ENCODE measurements at regions not wholly inside any gene's neighbourhood (a gene's known extent, or its start where the extent isn't known, plus 50 kb on each side); places are given as distances from the start of the nearest gene placed in this dataset.

- H3K9me2 ChIP-seq (replicated peaks; ENCODE audit: insufficient read depth) = no peaks in the 10 kb centered on the region
- H3K79me2 ChIP-seq = no peaks in the 10 kb centered on the region
- no peak overlapping the region for H2AFZ ChIP-seq
- DNase-seq (ENCODE audit: low spot score) = no peak
- no peaks in the 10 kb centered on the region for H3K27me3 ChIP-seq
- no peak overlapping the region for H3K27ac ChIP-seq
- no peak overlapping the region for H3K4me3 ChIP-seq
- H3K4me1 ChIP-seq (ENCODE audit: insufficient read depth) = no peaks in the 10 kb centered on the region
- TF ChIP-seq EZH2phosphoT487 (IDR thresholded peaks at IDR 0.05; ENCODE audit: low read depth, severe bottlenecking, unreplicated experiment) (no peak), CTCF (IDR thresholded peaks at IDR 0.05; ENCODE audit: poor library complexity) (no peak), EZH2 (IDR thresholded peaks at IDR 0.05; ENCODE audit: borderline replicate concordance) (no peak)
- 85% methylated on average over 2 of the region's 2 CpGs for WGBS (ENCODE audit: low lambda C conversion rate, missing lambda C conversion rate)
- H4K20me1 ChIP-seq (ENCODE audit: insufficient read depth, poor library complexity, severe bottlenecking) = no peaks in the 10 kb centered on the region
- no peaks in the 10 kb centered on the region for H3K36me3 ChIP-seq (replicated peaks; ENCODE audit: insufficient read depth, low read depth)
- H3K4me2 ChIP-seq = no peak overlapping the region
- no peaks in the 10 kb centered on the region for H3K9me3 ChIP-seq (ENCODE audit: low read depth)
These were observed 403.1 kb downstream of the IRS1 start for GRCh38 chr2:226396541-226396940.

- Histone ChIP-seq H3K36me3 (replicated peaks; ENCODE audit: insufficient read depth, low read depth) (no peaks in the 10 kb centered on the region), H3K27ac (no peak overlapping the region), H2AFZ (no peak overlapping the region), H3K27me3 (no peaks in the 10 kb centered on the region), H3K79me2 (no peaks in the 10 kb centered on the region), H3K9me2 (replicated peaks; ENCODE audit: insufficient read depth) (no peaks in the 10 kb centered on the region), H3K4me2 (no peak overlapping the region), H4K20me1 (ENCODE audit: insufficient read depth, poor library complexity, severe bottlenecking) (no peaks in the 10 kb centered on the region), H3K9me3 (ENCODE audit: low read depth) (no peaks in the 10 kb centered on the region), H3K4me1 (ENCODE audit: insufficient read depth) (no peaks in the 10 kb centered on the region), H3K4me3 (no peak overlapping the region)
- no peak for TF ChIP-seq EZH2 (IDR thresholded peaks at IDR 0.05; ENCODE audit: borderline replicate concordance)
- no peak for TF ChIP-seq CTCF (IDR thresholded peaks at IDR 0.05; ENCODE audit: poor library complexity)
- TF ChIP-seq EZH2phosphoT487 (IDR thresholded peaks at IDR 0.05; ENCODE audit: low read depth, severe bottlenecking, unreplicated experiment) = no peak
- WGBS (ENCODE audit: low lambda C conversion rate, missing lambda C conversion rate) = 94% methylated on average over 4 of the region's 4 CpGs
- DNase-seq (ENCODE audit: low spot score) = no peak
These were observed 412.1 kb downstream of the IRS1 start for GRCh38 chr2:226387499-226387942.

- H2AFZ ChIP-seq = no peak overlapping the region
- H3K4me2 ChIP-seq = no peak overlapping the region
- no peaks in the 10 kb centered on the region for H3K9me3 ChIP-seq (ENCODE audit: low read depth)
- H3K36me3 ChIP-seq (replicated peaks; ENCODE audit: insufficient read depth, low read depth) = no peaks in the 10 kb centered on the region
- TF ChIP-seq EZH2phosphoT487 (IDR thresholded peaks at IDR 0.05; ENCODE audit: low read depth, severe bottlenecking, unreplicated experiment) = no peak
- TF ChIP-seq EZH2 (IDR thresholded peaks at IDR 0.05; ENCODE audit: borderline replicate concordance) = no peak
- TF ChIP-seq CTCF (IDR thresholded peaks at IDR 0.05; ENCODE audit: poor library complexity) = no peak
- no peak for DNase-seq (ENCODE audit: low spot score)
- H3K4me1 ChIP-seq (ENCODE audit: insufficient read depth) = peaks cover under 1% of the 10 kb centered on the region
- H3K27me3 ChIP-seq = no peaks in the 10 kb centered on the region
- no peak overlapping the region for H3K4me3 ChIP-seq
- H4K20me1 ChIP-seq (ENCODE audit: insufficient read depth, poor library complexity, severe bottlenecking) = no peaks in the 10 kb centered on the region
- H3K27ac ChIP-seq = no peak overlapping the region
- H3K9me2 ChIP-seq (replicated peaks; ENCODE audit: insufficient read depth) = no peaks in the 10 kb centered on the region
- no peaks in the 10 kb centered on the region for H3K79me2 ChIP-seq
These were observed 416.2 kb downstream of the IRS1 start for GRCh38 chr2:226383461-226383860.

- peaks cover 3% of the 10 kb centered on the region for H3K4me1 ChIP-seq (ENCODE audit: insufficient read depth)
- no peaks in the 10 kb centered on the region for H3K9me3 ChIP-seq (ENCODE audit: low read depth)
- H3K9me2 ChIP-seq (replicated peaks; ENCODE audit: insufficient read depth) = no peaks in the 10 kb centered on the region
- WGBS (ENCODE audit: low lambda C conversion rate, missing lambda C conversion rate) = 96% methylated on average over 6 of the region's 6 CpGs
- no peak overlapping the region for H3K27ac ChIP-seq
- no peaks in the 10 kb centered on the region for H3K79me2 ChIP-seq
- H3K27me3 ChIP-seq = no peaks in the 10 kb centered on the region
- no peak overlapping the region for H3K4me2 ChIP-seq
- no peak overlapping the region for H2AFZ ChIP-seq
- no peak for TF ChIP-seq CTCF (IDR thresholded peaks at IDR 0.05; ENCODE audit: poor library complexity)
- no peak for TF ChIP-seq EZH2 (IDR thresholded peaks at IDR 0.05; ENCODE audit: borderline replicate concordance)
- TF ChIP-seq EZH2phosphoT487 (IDR thresholded peaks at IDR 0.05; ENCODE audit: low read depth, severe bottlenecking, unreplicated experiment) = no peak
- H4K20me1 ChIP-seq (ENCODE audit: insufficient read depth, poor library complexity, severe bottlenecking) = no peaks in the 10 kb centered on the region
- H3K36me3 ChIP-seq (replicated peaks; ENCODE audit: insufficient read depth, low read depth) = no peaks in the 10 kb centered on the region
- no peak overlapping the region for H3K4me3 ChIP-seq
- no peak for DNase-seq (ENCODE audit: low spot score)
These were observed 418.9 kb downstream of the IRS1 start for GRCh38 chr2:226380679-226381078.

Measured in hepatocyte (in vitro differentiated cells).